IMR-90 (cell line): ENCODE measurements at regions not wholly inside any gene's neighbourhood (a gene's known extent, or its start where the extent isn't known, plus 50 kb on each side); places are given as distances from the start of the nearest gene placed in this dataset.

Experiments
- ATAC-seq: fragments of 200-7000 bp; cut with Tn5 transposase; 2 replicates; pipeline ENCODE4 v1.9.1; 2020; ENCODE audit warnings: low read depth, mild to moderate bottlenecking, moderate library complexity
- BruUV-seq: library from RNA; stranded (reverse); fragments of 400-500 nt; replicated peaks from 2 replicates; lab custom pipeline; 2021; lab: Mats Ljungman, UMichigan
- CTCF ChIA-PET: fragments of 300-600 bp; formaldehyde crosslinking; extraction: SDS; loops from one replicate; lab custom pipeline; 2021; ENCODE audit warnings: antibody characterized with exemption; lab: Yijun Ruan, JAX
- POLR2A ChIA-PET: fragments of 300-600 bp; sonication (Branson Sonifier 250); formaldehyde crosslinking; loops from one replicate; lab custom pipeline; 2022; ENCODE audit warnings: antibody characterized with exemption; ENCODE audit not compliant: unreplicated experiment; lab: Charles Lee
- DNase-seq: peaks from one replicate; pipeline ENCODE4 v3.0.0; 2013
- H2AFZ ChIP-seq: replicated peaks from 2 replicates; pipeline ENCODE3; 2013; ENCODE audit warnings: low read length, mild to moderate bottlenecking; ENCODE audit not compliant: poor library complexity
- H2AK5ac ChIP-seq: 2 replicates; pipeline ENCODE4 v1.6.1; 2013; ENCODE audit warnings: low read depth, low read length, inconsistent platforms
- H2AK9ac ChIP-seq: replicated peaks from 2 replicates; pipeline ENCODE3; 2013; ENCODE audit warnings: mild to moderate bottlenecking, low read depth, low read length, moderate library complexity; ENCODE audit not compliant: poor library complexity
- H2BK120ac ChIP-seq: 2 replicates; pipeline ENCODE4 v1.6.1; 2013; ENCODE audit warnings: low read depth, low read length, inconsistent platforms
- H2BK15ac ChIP-seq: 3 replicates; pipeline ENCODE4 v1.6.1; 2013; ENCODE audit warnings: low read depth, low read length, inconsistent platforms
- H2BK20ac ChIP-seq: 2 replicates; pipeline ENCODE4 v1.6.1; 2013; ENCODE audit warnings: low read depth, mild to moderate bottlenecking, inconsistent platforms, low read length, moderate library complexity
- H2BK5ac ChIP-seq: 2 replicates; pipeline ENCODE4 v1.6.1; 2013; ENCODE audit warnings: mild to moderate bottlenecking, low read depth, low read length, inconsistent platforms; ENCODE audit not compliant: poor library complexity, severe bottlenecking
- H3K14ac ChIP-seq: replicated peaks from 2 replicates; pipeline ENCODE4 v1.6.1; 2013; ENCODE audit warnings: low read depth, low read length, inconsistent platforms
- H3K18ac ChIP-seq: 2 replicates; pipeline ENCODE4 v1.6.1; 2013; ENCODE audit warnings: low read depth, low read length, control low read depth
- H3K23ac ChIP-seq: 2 replicates; pipeline ENCODE4 v1.6.1; 2013; ENCODE audit warnings: low read depth, low read length, inconsistent platforms
- H3K27ac ChIP-seq: 2 replicates; pipeline ENCODE4 v1.5.1; 2013; ENCODE audit warnings: mild to moderate bottlenecking, control low read depth, low read length; ENCODE audit not compliant: insufficient read depth
- H3K27me3 ChIP-seq: 2 replicates; pipeline ENCODE4 v1.6.1; 2013; ENCODE audit warnings: low read length; ENCODE audit not compliant: control insufficient read depth, insufficient read depth
- H3K36me3 ChIP-seq: 2 replicates; pipeline ENCODE4 v1.6.1; 2013; ENCODE audit warnings: low read length, mixed read lengths; ENCODE audit not compliant: control insufficient read depth, insufficient read depth
- H3K4ac ChIP-seq: 2 replicates; pipeline ENCODE4 v1.6.1; 2013; ENCODE audit warnings: low read depth, low read length, inconsistent platforms
- H3K4me1 ChIP-seq: 2 replicates; pipeline ENCODE4 v1.6.1; 2013; ENCODE audit warnings: low read length, mixed read lengths; ENCODE audit not compliant: control insufficient read depth, insufficient read depth
- H3K4me2 ChIP-seq: 2 replicates; pipeline ENCODE4 v1.6.1; 2013; ENCODE audit warnings: low read depth, mild to moderate bottlenecking, control low read depth, low read length, moderate library complexity
- H3K4me3 ChIP-seq: 2 replicates; pipeline ENCODE4 v1.5.1; 2013; ENCODE audit warnings: low read depth, mild to moderate bottlenecking, control low read depth, low read length, moderate library complexity; ENCODE audit not compliant: insufficient read depth
- H3K56ac ChIP-seq: 2 replicates; pipeline ENCODE4 v1.6.1; 2013; ENCODE audit warnings: low read length, inconsistent platforms; ENCODE audit not compliant: insufficient read depth; ENCODE audit errors: extremely low read depth
- H3K79me1 ChIP-seq, 2 experiments: 2 replicates each; pipeline ENCODE4 v1.6.1; 2013; ENCODE audit warnings: low read length in 2 of 2, inconsistent platforms in 1 of 2, low read depth in 1 of 2
- H3K9ac ChIP-seq: 2 replicates; pipeline ENCODE4 v1.6.1; 2013; ENCODE audit warnings: low read depth, low read length, control low read depth
- H3K9me1 ChIP-seq: 2 replicates; pipeline ENCODE4 v1.6.1; 2013; ENCODE audit warnings: low read length, inconsistent platforms; ENCODE audit not compliant: insufficient read depth
- H3K9me3 ChIP-seq: 2 replicates; pipeline ENCODE4 v1.6.1; 2013; ENCODE audit warnings: low read length; ENCODE audit not compliant: control insufficient read depth, insufficient read depth
- H4K20me1 ChIP-seq: 2 replicates; pipeline ENCODE4 v1.6.1; 2013; ENCODE audit warnings: low read length, inconsistent platforms; ENCODE audit not compliant: insufficient read depth
- H4K5ac ChIP-seq: 2 replicates; pipeline ENCODE4 v1.6.1; 2013; ENCODE audit warnings: mild to moderate bottlenecking, low read depth, low read length, control low read depth
- H4K8ac ChIP-seq, 2 experiments: 2 replicates each; pipeline ENCODE4 v1.6.1; 2013; ENCODE audit warnings: low read depth in 2 of 2, low read length in 2 of 2, control low read depth in 1 of 2, inconsistent platforms in 1 of 2
- H4K91ac ChIP-seq: 2 replicates; pipeline ENCODE4 v1.6.1; 2013; ENCODE audit warnings: low read depth, low read length, inconsistent platforms; ENCODE audit not compliant: insufficient read depth
- BHLHE40 ChIP-seq: fragments of 150-350 bp; IDR thresholded peaks from 2 replicates; pipeline ENCODE4 v1.6.1; 2016; ENCODE audit warnings: mild to moderate bottlenecking, low read depth, low read length
- MAZ ChIP-seq: IDR thresholded peaks from 2 replicates; pipeline ENCODE4 v1.6.1; 2012; ENCODE audit warnings: low read depth, mild to moderate bottlenecking, low read length, improper control_type of control experiment, moderate library complexity, borderline replicate concordance
- MXI1 ChIP-seq: IDR thresholded peaks from 2 replicates; pipeline ENCODE4 v1.6.1; 2012; ENCODE audit warnings: low read depth, mild to moderate bottlenecking, low read length, moderate library complexity, borderline replicate concordance
- RAD21 ChIP-seq: IDR thresholded peaks from 2 replicates; pipeline ENCODE4 v1.6.1; 2012; ENCODE audit warnings: low read length, improper control_type of control experiment
- WGBS, 2 experiments: methylation state at CpG; one replicate each; pipeline versions ENCODE4 v1.1.5 to v1.1.7; 2013; ENCODE audit warnings: missing lambda C conversion rate in 2 of 2; ENCODE audit not compliant: insufficient read length in 1 of 2; ENCODE audit errors: extremely low coverage in 2 of 2; 5-methylcytosine and 5-hydroxymethylcytosine counted together
- dilution Hi-C: fragments of 300-500 bp; cut with HindIII; formaldehyde crosslinking; loops from one replicate; pipeline ENCODE4 v1.14.3; 2018; ENCODE audit warnings: low sequenced_read_pairs; ENCODE audit not compliant: unreplicated experiment
- in situ Hi-C: fragments of 300-500 bp; cut with MboI; formaldehyde crosslinking; loops from 3 replicates; pipeline ENCODE4 v1.14.3; 2019; ENCODE audit warnings: low sequenced_read_pairs, inconsistent platforms, mixed read lengths
- intact Hi-C: fragments of 100-400 bp; cut with micrococcal nuclease; formaldehyde crosslinking; loops from 2 replicates; pipeline ENCODE4 v1.10.0; 2022

GRCh38 chr18:28712172-28712571, 535.2 kb upstream of the CDH2 start:
- no peak for DNase-seq
- no TSS peak for BruUV-seq
- in situ Hi-C loops, result no loop called here

More at GRCh38 chr18:28712172-28712571, 535.2 kb upstream of the CDH2 start:
- Histone ChIP-seq H2BK15ac (no peak overlapping the region), H3K27ac (no peak overlapping the region), H4K5ac (no peak overlapping the region), H2BK120ac (no peak overlapping the region), H2BK20ac (no peak overlapping the region), H3K36me3 (no peaks in the 10 kb centered on the region), H2BK5ac (no peak overlapping the region), H3K23ac (no peak overlapping the region), H3K27me3 (no peaks in the 10 kb centered on the region), H3K4me1 (no peaks in the 10 kb centered on the region), H3K79me1 (no peaks in the 10 kb centered on the region), H2AFZ (no peak overlapping the region), H2AK9ac (no peak overlapping the region), H3K56ac (no peak overlapping the region), H3K18ac (no peak overlapping the region), H4K91ac (no peak overlapping the region), H3K14ac (no peak overlapping the region), H3K9me1 (no peaks in the 10 kb centered on the region), H3K9ac (no peak overlapping the region), H2AK5ac (no peak overlapping the region), H3K9me3 (no peaks in the 10 kb centered on the region), H3K4ac (no peak overlapping the region), H3K4me2 (no peak overlapping the region), H3K4me3 (no peak overlapping the region), H4K8ac (no peak overlapping the region), H4K20me1 (no peaks in the 10 kb centered on the region)
- dilution Hi-C loops, result no loop called here
- intact Hi-C loops, result no loop called here
- ChIA-PET POLR2A (no interaction called here), CTCF (no interaction called here)
- no peak for ATAC-seq
- 0% methylated on average over 1 of the region's 1 CpG; no CpG with 5 or more reads in 1 of the 2 experiments for WGBS, 2 experiments
- TF ChIP-seq MXI1, result no peak
- TF ChIP-seq MAZ, result no peak
- no peak for TF ChIP-seq RAD21
- no peak for TF ChIP-seq BHLHE40
